PC-3 (cell line): ENCODE measurements at regions not wholly inside any gene's neighbourhood (a gene's known extent, or its start where the extent isn't known, plus 50 kb on each side); places are given as distances from the start of the nearest gene placed in this dataset.

Experiments used
- ATAC-seq: fragments of 200-7000 bp; cut with Tn5 transposase; 2 replicates; pipeline ENCODE4 v1.9.1; 2020; ENCODE audit warnings: mild to moderate bottlenecking, moderate library complexity
- BruUV-seq: library from RNA; stranded (reverse); fragments of 400-500 nt; replicated peaks from 2 replicates; lab custom pipeline; 2021; lab: Mats Ljungman, UMichigan
- CTCF ChIA-PET: fragments of 300-600 bp; sonication (Branson Sonifier 250); formaldehyde crosslinking; loops from one replicate; lab custom pipeline; 2022; ENCODE audit warnings: antibody characterized with exemption; lab: Charles Lee
- POLR2A ChIA-PET: fragments of 300-600 bp; sonication (Branson Sonifier 250); formaldehyde crosslinking; loops from one replicate; lab custom pipeline; 2022; ENCODE audit warnings: antibody characterized with exemption; ENCODE audit not compliant: unreplicated experiment; lab: Charles Lee
- DNase-seq: peaks from one replicate; pipeline ENCODE4 v3.0.0-alpha.2; 2015
- H2AFZ ChIP-seq: fragments of 300-600 bp; sonication (generic); 2 replicates; pipeline ENCODE4 v1.6.0; 2016; ENCODE audit warnings: antibody characterized with exemption, low read length
- H3F3A ChIP-seq: fragments of 300-600 bp; sonication (generic); one replicate; pipeline ENCODE4 v1.6.0; 2017; ENCODE audit warnings: antibody characterized with exemption, low read length, control low read depth, mild to moderate bottlenecking; ENCODE audit not compliant: unreplicated experiment
- H3K27ac ChIP-seq: fragments of 300-600 bp; sonication (generic); 2 replicates; pipeline ENCODE4 v1.5.1; 2016; ENCODE audit warnings: mild to moderate bottlenecking, low read length
- H3K27me3 ChIP-seq: fragments of 300-600 bp; sonication (generic); 2 replicates; pipeline ENCODE4 v1.6.1; 2016; ENCODE audit warnings: low read length, mixed read lengths
- H3K36me3 ChIP-seq: fragments of 300-600 bp; sonication (generic); 2 replicates; pipeline ENCODE4 v1.6.1; 2016; ENCODE audit warnings: low read depth, mixed run types, low read length, mixed read lengths
- H3K4me1 ChIP-seq: fragments of 300-600 bp; sonication (generic); 2 replicates; pipeline ENCODE4 v1.5.1; 2016; ENCODE audit warnings: low read length; ENCODE audit not compliant: insufficient read depth
- H3K4me2 ChIP-seq: fragments of 300-600 bp; sonication (generic); 2 replicates; pipeline ENCODE4 v1.6.0; 2016; ENCODE audit warnings: low read length
- H3K4me3 ChIP-seq: fragments of 300-600 bp; sonication (generic); 2 replicates; pipeline ENCODE4 v1.5.1; 2016; ENCODE audit warnings: mild to moderate bottlenecking, low read length, mixed read lengths
- H3K79me2 ChIP-seq: fragments of 300-600 bp; sonication (generic); 2 replicates; pipeline ENCODE4 v1.6.1; 2017; ENCODE audit warnings: low read length, mixed read lengths
- H3K9ac ChIP-seq: fragments of 300-600 bp; sonication (generic); 2 replicates; pipeline ENCODE4 v1.6.0; 2016; ENCODE audit warnings: mild to moderate bottlenecking, low read length
- H3K9me2 ChIP-seq: fragments of 300-600 bp; sonication (generic); replicated peaks from 2 replicates; pipeline ENCODE4 v1.6.1; 2016; ENCODE audit warnings: mixed run types, low read length, mixed read lengths
- H3K9me3 ChIP-seq: fragments of 300-600 bp; sonication (generic); 2 replicates; pipeline ENCODE4 v1.6.1; 2016; ENCODE audit warnings: low read length, mixed read lengths
- H4K20me1 ChIP-seq: fragments of 300-600 bp; sonication (generic); 2 replicates; pipeline ENCODE4 v1.6.1; 2016; ENCODE audit warnings: low read length, mixed read lengths
- EZH2 ChIP-seq: fragments of 300-600 bp; sonication (generic); IDR thresholded peaks from one replicate; pipeline ENCODE4 v1.6.1; 2017; ENCODE audit warnings: antibody characterized with exemption, mild to moderate bottlenecking, low read length; ENCODE audit not compliant: unreplicated experiment
- EZH2phosphoT487 ChIP-seq: fragments of 300-600 bp; sonication (generic); IDR thresholded peaks from 2 replicates; pipeline ENCODE4 v1.6.1; 2018; ENCODE audit warnings: mild to moderate bottlenecking, antibody characterized with exemption, low read length, borderline replicate concordance
- intact Hi-C: fragments of 100-400 bp; cut with micrococcal nuclease; formaldehyde crosslinking; loops from 2 replicates; pipeline ENCODE4 v1.9.0; 2023
- TF ChIP-seq, protein P1 (sequence below): fragments of 300-600 bp; sonication (generic); conservative IDR thresholded peaks from 2 replicates; pipeline ENCODE4 v1.5.1; 2017; ENCODE audit warnings: antibody characterized with exemption, low read depth, mild to moderate bottlenecking, low read length

DNA sequence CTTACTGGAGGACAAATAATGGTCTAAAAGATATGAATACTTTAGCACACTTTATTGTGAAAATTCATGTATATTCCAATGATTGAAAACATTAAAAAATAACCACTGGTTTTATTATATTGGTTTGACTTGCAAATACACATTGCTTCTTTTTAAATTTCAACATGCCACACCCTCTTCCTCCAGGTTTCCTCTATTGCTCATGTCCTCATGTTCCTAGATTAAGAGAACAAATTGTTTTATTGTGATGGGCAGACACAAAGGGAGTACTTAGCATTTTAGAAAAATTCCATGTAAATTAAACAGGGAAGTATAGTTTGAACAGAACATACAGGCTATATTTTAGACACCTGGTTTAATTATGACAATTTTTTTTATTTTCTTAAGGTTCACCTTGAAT, 230.6 kb upstream of the GPRIN3 start:
- Histone ChIP-seq H3K79me2 (no peaks in the 10 kb centered on the region), H3K36me3 (no peaks in the 10 kb centered on the region), H3K27me3 (no peaks in the 10 kb centered on the region), H4K20me1 (no peaks in the 10 kb centered on the region), H3K9ac (no peak overlapping the region), H2AFZ (no peak overlapping the region), H3K4me1 (no peaks in the 10 kb centered on the region), H3K4me2 (no peak overlapping the region), H3K4me3 (no peak overlapping the region), H3K9me3 (no peaks in the 10 kb centered on the region), H3F3A (no peaks in the 10 kb centered on the region), H3K27ac (no peak overlapping the region), H3K9me2 (no peaks in the 10 kb centered on the region)
- ChIA-PET CTCF (no interaction called here), POLR2A (no interaction called here)
- ATAC-seq, result no peak
- TF ChIP-seq EZH2phosphoT487 (no peak), EZH2 (no peak)
- TF ChIP-seq, protein P1, sequence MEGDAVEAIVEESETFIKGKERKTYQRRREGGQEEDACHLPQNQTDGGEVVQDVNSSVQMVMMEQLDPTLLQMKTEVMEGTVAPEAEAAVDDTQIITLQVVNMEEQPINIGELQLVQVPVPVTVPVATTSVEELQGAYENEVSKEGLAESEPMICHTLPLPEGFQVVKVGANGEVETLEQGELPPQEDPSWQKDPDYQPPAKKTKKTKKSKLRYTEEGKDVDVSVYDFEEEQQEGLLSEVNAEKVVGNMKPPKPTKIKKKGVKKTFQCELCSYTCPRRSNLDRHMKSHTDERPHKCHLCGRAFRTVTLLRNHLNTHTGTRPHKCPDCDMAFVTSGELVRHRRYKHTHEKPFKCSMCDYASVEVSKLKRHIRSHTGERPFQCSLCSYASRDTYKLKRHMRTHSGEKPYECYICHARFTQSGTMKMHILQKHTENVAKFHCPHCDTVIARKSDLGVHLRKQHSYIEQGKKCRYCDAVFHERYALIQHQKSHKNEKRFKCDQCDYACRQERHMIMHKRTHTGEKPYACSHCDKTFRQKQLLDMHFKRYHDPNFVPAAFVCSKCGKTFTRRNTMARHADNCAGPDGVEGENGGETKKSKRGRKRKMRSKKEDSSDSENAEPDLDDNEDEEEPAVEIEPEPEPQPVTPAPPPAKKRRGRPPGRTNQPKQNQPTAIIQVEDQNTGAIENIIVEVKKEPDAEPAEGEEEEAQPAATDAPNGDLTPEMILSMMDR, result no peak
- DNase-seq, result no peak
- intact Hi-C loops, result no loop called here
- no TSS peak for BruUV-seq

DNA sequence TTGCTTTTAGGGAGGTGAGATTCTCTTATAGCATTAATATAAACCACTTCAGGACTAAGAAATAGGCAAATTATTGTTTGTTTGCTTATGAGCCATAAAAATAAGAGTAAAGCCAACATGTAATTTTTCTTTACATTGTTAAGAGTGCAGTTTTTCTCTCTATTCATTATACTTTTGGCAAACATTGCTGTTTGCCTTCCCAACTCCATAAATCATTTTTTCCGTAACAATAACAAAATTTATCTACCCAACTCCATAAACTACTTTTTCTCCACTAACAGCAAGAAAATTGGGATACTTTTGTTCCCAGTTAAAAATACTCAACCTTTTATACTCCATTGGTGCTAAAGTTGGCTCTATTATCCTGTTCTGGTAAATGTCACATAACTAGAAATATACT, 229.7 kb upstream of the GPRIN3 start:
- ChIA-PET CTCF (no interaction called here), POLR2A (no interaction called here)
- no peak overlapping the region for H3K9ac ChIP-seq
- H3K4me2 ChIP-seq, result no peak overlapping the region
- no peaks in the 10 kb centered on the region for H3K9me3 ChIP-seq
- no peaks in the 10 kb centered on the region for H3K9me2 ChIP-seq
- H3F3A ChIP-seq, result no peaks in the 10 kb centered on the region
- TF ChIP-seq EZH2, result no peak
- H3K27ac ChIP-seq, result no peak overlapping the region
- H2AFZ ChIP-seq, result no peak overlapping the region
- H3K4me3 ChIP-seq, result no peak overlapping the region
- H3K27me3 ChIP-seq, result no peaks in the 10 kb centered on the region
- BruUV-seq, result no TSS peak
- no peak for DNase-seq
- no peaks in the 10 kb centered on the region for H3K4me1 ChIP-seq
- H3K36me3 ChIP-seq, result no peaks in the 10 kb centered on the region
- H3K79me2 ChIP-seq, result no peaks in the 10 kb centered on the region
- intact Hi-C loops, result no loop called here
- ATAC-seq, result no peak
- no peaks in the 10 kb centered on the region for H4K20me1 ChIP-seq

DNA sequence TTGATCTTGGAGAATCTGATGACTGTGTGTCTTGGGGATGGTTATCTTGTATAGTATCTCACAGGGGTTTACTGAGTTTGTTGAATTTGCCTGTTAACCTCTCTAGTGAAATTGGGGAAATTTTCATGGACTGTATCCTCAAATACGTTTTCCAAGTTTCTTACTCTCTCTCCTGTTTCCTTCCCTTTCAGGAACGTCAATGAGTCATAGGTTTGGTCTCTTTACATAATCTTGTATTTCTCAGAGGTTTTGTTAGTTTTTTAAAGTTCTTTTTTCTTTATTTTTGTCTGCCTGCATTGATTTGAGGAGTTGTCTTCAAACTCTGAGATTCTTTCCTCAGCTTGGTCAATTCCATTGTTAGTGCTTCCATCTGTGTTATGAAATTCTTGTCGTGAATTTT, 227.7 kb upstream of the GPRIN3 start:
- H3K4me1 ChIP-seq, result no peaks in the 10 kb centered on the region
- no peaks in the 10 kb centered on the region for H3K27me3 ChIP-seq
- TF ChIP-seq EZH2, result no peak
- no peak overlapping the region for H3K4me3 ChIP-seq
- intact Hi-C loops, result no loop called here
- H3K36me3 ChIP-seq, result no peaks in the 10 kb centered on the region
- no peak overlapping the region for H3K9ac ChIP-seq
- no peaks in the 10 kb centered on the region for H3K9me3 ChIP-seq
- POLR2A ChIA-PET, result no interaction called here
- DNase-seq, result no peak
- no TSS peak for BruUV-seq
- H3F3A ChIP-seq, result no peaks in the 10 kb centered on the region
- ATAC-seq, result no peak
- H3K4me2 ChIP-seq, result no peak overlapping the region
- no peak overlapping the region for H2AFZ ChIP-seq
- no peaks in the 10 kb centered on the region for H3K9me2 ChIP-seq
- CTCF ChIA-PET, result no interaction called here
- H3K79me2 ChIP-seq, result no peaks in the 10 kb centered on the region
- no peak overlapping the region for H3K27ac ChIP-seq
- H4K20me1 ChIP-seq, result no peaks in the 10 kb centered on the region

DNA sequence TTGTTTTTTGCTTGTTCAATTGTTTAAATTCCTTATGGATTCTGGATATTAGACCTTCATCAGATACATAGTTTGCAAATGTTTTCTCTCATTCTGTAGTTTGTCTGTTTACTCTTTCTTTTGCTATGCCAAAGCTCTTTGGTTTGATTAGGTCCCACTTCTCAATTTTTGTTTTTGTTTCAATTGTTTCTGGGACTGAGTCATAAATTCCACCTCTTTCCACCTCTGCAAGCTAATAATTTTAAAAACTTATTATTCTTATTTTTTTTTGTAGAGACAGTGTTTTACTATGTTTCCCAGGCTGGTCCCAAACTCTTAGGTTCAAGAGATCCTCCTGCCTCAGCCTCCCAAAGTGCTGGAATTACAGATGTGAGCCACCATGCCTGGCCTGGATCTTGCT, 226.8 kb upstream of the GPRIN3 start:
- H3K9me2 ChIP-seq, result no peaks in the 10 kb centered on the region
- DNase-seq (no peak), ATAC-seq (no peak)
- H3K36me3 ChIP-seq, result no peaks in the 10 kb centered on the region
- H3K79me2 ChIP-seq, result no peaks in the 10 kb centered on the region
- H4K20me1 ChIP-seq, result no peaks in the 10 kb centered on the region
- H3K4me2 ChIP-seq, result no peak overlapping the region
- H2AFZ ChIP-seq, result no peak overlapping the region
- no TSS peak for BruUV-seq
- H3K4me3 ChIP-seq, result no peak overlapping the region
- H3F3A ChIP-seq, result no peaks in the 10 kb centered on the region
- H3K27ac ChIP-seq, result no peak overlapping the region
- TF ChIP-seq, protein P1, result no peak
- TF ChIP-seq EZH2phosphoT487 (no peak), EZH2 (no peak)
- no peaks in the 10 kb centered on the region for H3K4me1 ChIP-seq
- ChIA-PET CTCF (no interaction called here), POLR2A (no interaction called here)
- H3K9me3 ChIP-seq, result no peaks in the 10 kb centered on the region
- no peaks in the 10 kb centered on the region for H3K27me3 ChIP-seq
- no peak overlapping the region for H3K9ac ChIP-seq
- intact Hi-C loops, result no loop called here
